HG03460 (cell line): ENCODE measurements at regions not wholly inside any gene's neighbourhood (a gene's known extent, or its start where the extent isn't known, plus 50 kb on each side); places are given as distances from the start of the nearest gene placed in this dataset.

ENCODE experiments used
- ATAC-seq: cut with Tn5 transposase; IDR thresholded peaks from one replicate; pipeline ENCODE4 v1.9.1; 2021; ENCODE audit not compliant: unreplicated experiment

DNA sequence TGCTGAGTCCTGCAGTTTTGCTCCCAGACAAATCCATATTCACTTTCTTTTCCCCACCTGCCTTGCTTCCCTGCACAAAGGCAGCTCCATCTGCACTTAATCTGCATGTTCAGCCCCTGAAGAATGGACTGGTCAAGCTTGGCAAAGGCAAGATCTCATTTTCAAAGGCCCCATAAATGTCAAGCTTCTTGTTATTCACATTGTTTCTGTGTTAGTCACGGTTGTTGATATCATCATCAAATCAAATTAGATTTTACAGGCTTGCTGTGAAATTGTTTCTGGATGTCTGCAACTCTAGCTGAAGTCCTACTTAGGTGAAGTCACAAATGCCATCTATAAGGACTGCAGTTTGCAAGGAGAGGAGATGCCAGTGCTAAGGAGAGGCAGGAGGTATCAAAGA is 91.0 kb downstream of the GPAM start:
- no peak for ATAC-seq

DNA sequence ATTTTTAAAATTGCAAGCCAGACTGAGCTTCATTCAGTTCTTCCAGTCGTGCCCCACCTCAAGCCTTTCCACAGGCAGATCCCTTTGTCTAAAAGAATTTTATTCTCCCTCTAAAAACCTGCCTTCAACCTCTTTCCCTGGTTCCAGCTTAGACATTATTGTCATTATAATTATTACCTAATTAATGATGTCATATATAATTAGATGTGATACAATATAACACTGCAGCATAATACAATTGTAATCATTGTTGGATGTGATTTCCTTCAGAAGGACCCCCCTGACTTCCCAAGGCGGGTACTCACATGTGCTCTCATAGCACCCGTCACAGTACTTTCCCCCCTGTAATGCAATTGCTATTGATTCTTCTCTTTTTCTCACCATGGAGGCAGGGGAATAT is 88.6 kb downstream of the GPAM start:
- ATAC-seq, result no peak

DNA sequence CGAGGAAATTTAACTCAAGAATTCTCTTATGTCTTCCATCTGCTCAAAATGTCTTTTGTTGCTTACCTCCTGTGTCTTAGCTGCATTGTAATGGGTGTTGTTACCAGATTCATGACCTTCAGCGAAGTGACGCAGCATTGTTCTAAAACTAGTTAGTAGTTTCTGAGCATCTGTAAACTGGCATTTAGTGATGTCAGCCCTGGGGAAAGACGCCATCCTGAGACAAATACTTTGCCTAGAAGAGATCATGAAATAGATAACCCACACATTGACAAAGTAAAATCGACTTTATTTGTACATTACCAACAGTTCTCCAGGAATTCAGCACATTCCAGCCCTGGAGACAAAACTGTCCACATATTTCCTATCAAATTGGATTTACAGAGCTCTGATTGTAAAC is 87.8 kb downstream of the GPAM start:
- ATAC-seq, result no peak

DNA sequence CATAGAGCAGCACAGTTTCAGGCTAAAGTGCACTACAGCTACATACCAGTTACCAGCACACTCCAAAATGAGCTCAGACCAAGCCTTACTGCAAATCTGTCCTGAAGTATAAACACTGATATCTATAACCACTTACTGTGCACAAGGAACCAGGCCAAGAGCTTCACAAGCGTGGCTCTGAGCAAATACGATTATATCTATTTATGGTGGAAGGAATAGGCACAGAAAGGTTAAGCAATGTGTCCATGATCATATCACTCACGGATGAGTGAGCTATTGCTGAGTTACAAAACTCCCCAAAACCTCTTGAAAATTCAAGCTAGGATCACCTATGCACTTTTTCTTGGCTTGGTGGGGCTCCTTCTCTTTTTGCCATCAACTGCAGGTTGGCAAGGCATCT is 84.9 kb downstream of the GPAM start:
- ATAC-seq, result no peak
